Aorta (tissue), 5 donors: ENCODE measurements at regions not wholly inside any gene's neighbourhood (a gene's known extent, or its start where the extent isn't known, plus 50 kb on each side); places are given as distances from the start of the nearest gene placed in this dataset.

Experiments
- ATAC-seq: fragments of 200-7000 bp; cut with Tn5 transposase; one replicate; pipeline ENCODE4 v1.9.1; 2022; ENCODE audit warnings: moderate library complexity; ENCODE audit not compliant: low FRiP score
- DNase-seq, 2 donors: peaks; one replicate each; pipeline ENCODE4 v3.0.0-alpha.2; 2020
- H3K27ac ChIP-seq, 2 donors: one replicate each; pipeline ENCODE4 v1.5.1; 2013; ENCODE audit warnings: low read length in 2 of 2, mild to moderate bottlenecking in 2 of 2, moderate library complexity in 2 of 2, control low read depth in 1 of 2, inconsistent platforms in 1 of 2, low read depth in 1 of 2
- H3K27me3 ChIP-seq, 2 donors: one replicate each; pipeline ENCODE4 v1.6.1; 2013; ENCODE audit warnings: control low read depth in 1 of 2, low read length in 1 of 2, mild to moderate bottlenecking in 1 of 2, moderate library complexity in 1 of 2; ENCODE audit not compliant: insufficient read depth in 2 of 2, control insufficient read depth in 1 of 2
- H3K36me3 ChIP-seq, 2 donors: one replicate each; pipeline ENCODE4 v1.6.1; 2013; ENCODE audit warnings: control low read depth in 1 of 2, low read length in 1 of 2, mild to moderate bottlenecking in 1 of 2; ENCODE audit not compliant: insufficient read depth in 2 of 2, control insufficient read depth in 1 of 2
- H3K4me1 ChIP-seq, 2 donors: one replicate each; pipeline ENCODE4 v1.6.1; 2013; ENCODE audit warnings: low read length in 2 of 2, control low read depth in 1 of 2, mild to moderate bottlenecking in 1 of 2, moderate library complexity in 1 of 2; ENCODE audit not compliant: insufficient read depth in 2 of 2, control insufficient read depth in 1 of 2
- H3K4me3 ChIP-seq, 2 donors: one replicate each; pipeline ENCODE4 v1.5.1; 2013; ENCODE audit warnings: low read length in 2 of 2, control low read depth in 1 of 2, mild to moderate bottlenecking in 1 of 2
- H3K9me3 ChIP-seq: one replicate; pipeline ENCODE4 v1.6.1; 2013; ENCODE audit warnings: mild to moderate bottlenecking, low read length; ENCODE audit not compliant: control insufficient read depth
- WGBS, 2 donors: extraction: QIAGEN DNeasy Blood & Tissue Kit; methylation state at CpG; one replicate each; pipeline ENCODE4 v1.1.7; 2013; 5-methylcytosine and 5-hydroxymethylcytosine counted together
- intact Hi-C, 2 donors: fragments of 100-400 bp; cut with DNase I; formaldehyde crosslinking; loops; one replicate each; pipeline versions ENCODE4 v1.14.2 to v1.15.0; 2022
- donor health status: healthy with polysubstance abuse.
- donor health status: Bipolar disorder and iron deficiency.
- donor health status: DM: no; HTN: no; CAD: no.
- donor health status: DM: no; HTN: no; CAD: no.
- donor health status: DM: yes; HTN: yes; CAD: no.

DNA sequence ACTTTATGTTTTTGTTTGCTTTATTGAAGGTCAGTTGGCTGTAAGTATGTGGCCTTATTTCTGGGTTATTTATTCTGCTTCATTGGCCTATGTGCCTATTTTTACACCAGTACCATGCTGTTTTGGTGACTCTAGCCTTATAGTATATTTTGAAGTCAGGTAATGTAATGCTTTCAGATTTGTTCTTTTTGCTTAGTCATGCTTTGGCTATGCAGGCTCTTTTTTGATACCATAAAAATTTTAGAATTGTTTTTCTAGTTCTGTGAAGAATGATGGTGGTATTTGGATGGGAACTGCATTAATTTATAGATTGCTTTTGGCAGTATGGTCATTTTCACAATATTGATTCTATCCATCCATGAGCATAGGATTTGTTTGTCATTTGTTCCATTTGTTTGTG lies 63.5 kb upstream of the TTC14 start:
- intact Hi-C loops = no loop called here
- no peaks in the 10 kb centered on the region for H3K9me3 ChIP-seq
- no peak for ATAC-seq

DNA sequence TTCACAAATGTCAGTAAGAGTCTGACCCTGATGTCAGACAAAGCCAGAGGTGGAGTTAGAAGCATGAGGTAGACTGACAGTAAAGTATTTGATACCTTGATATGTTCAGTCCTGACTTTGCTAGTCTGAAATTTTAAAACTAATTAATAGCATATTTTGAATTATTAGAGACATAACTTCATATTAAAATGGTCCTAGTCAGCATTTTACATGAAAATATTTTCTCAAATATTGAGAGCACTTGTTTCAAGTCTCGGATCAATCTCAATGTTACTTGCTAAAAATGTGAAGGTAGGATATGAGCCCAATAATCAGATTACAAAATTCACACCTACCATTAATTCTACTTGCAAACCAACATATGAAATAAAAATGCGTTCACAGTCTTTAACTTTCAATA lies 58.1 kb upstream of the TTC14 start:
- WGBS, 2 donors = 66 to 78% methylated on average over 2 of the region's 2 CpGs

More for the DNA sequence above, 63.5 kb upstream of the TTC14 start:
- no peaks in the 10 kb centered on the region for H3K36me3 ChIP-seq
- H3K4me1 ChIP-seq = no peaks in the 10 kb centered on the region
- H3K27me3 ChIP-seq = no peaks in the 10 kb centered on the region
- no peak for DNase-seq
- H3K27ac ChIP-seq = no peak overlapping the region
- H3K4me3 ChIP-seq = no peak overlapping the region

DNA sequence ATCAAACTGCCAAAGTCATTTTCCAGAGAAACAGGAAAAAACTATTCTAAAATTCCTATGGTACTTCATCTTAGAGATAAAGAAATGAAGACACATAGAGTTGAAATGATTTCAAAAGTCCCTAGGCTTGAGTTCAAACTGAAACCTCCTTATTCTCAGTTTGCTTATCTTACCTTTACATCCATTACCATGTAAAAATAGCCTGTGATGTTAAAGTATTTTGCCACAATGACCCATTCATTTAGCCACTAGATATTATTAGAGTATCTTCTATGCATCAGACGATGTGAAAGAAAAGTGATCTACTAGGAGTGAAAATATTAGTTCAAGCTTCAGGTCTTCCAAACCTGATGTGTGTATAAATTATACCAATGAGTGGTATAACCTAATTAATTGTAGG lies 55.1 kb upstream of the TTC14 start:
- no peaks in the 10 kb centered on the region for H3K27me3 ChIP-seq
- DNase-seq (no peak), ATAC-seq (no peak)
- no peak overlapping the region for H3K27ac ChIP-seq
- H3K9me3 ChIP-seq = no peaks in the 10 kb centered on the region
- H3K4me1 ChIP-seq = no peaks in the 10 kb centered on the region
- H3K36me3 ChIP-seq = no peaks in the 10 kb centered on the region
- intact Hi-C loops = no loop called here
- WGBS, 2 donors = 66 to 68% methylated on average over 1 of the region's 1 CpG
- no peak overlapping the region for H3K4me3 ChIP-seq

More for the DNA sequence above, 58.1 kb upstream of the TTC14 start:
- Histone ChIP-seq H3K27ac (no peak overlapping the region), H3K4me1 (no peaks in the 10 kb centered on the region), H3K4me3 (no peak overlapping the region), H3K36me3 (no peaks in the 10 kb centered on the region), H3K9me3 (no peaks in the 10 kb centered on the region), H3K27me3 (no peaks in the 10 kb centered on the region)
- no peak for ATAC-seq
- DNase-seq = no peak
- intact Hi-C loops = no loop called here

DNA sequence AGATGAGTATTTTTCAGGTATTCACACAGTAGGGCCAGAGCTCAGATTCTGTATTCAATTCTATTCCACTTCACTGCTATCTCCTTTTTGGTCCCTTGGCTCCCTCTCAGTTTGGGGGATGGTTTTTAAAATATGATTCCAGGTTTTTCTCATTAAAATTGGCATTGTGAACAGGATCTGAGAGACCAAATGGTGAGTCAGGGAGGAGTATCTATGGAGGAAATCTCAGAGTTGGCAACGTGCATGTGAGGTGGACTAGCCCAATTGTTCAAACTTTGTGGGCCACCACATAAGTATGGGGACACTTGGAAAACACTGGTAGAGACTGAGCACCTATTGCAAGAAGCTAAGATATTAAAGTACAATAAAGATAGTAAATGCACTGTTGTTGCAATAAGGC lies 53.9 kb upstream of the TTC14 start:
- H3K27ac ChIP-seq = no peak overlapping the region

More for the DNA sequence above, 53.9 kb upstream of the TTC14 start:
- Histone ChIP-seq H3K4me3 (no peak overlapping the region), H3K4me1 (no peaks in the 10 kb centered on the region), H3K27me3 (no peaks in the 10 kb centered on the region), H3K36me3 (no peaks in the 10 kb centered on the region), H3K9me3 (peaks cover 1% of the 10 kb centered on the region)
- ATAC-seq = no peak
- intact Hi-C loops = no loop called here
- no peak for DNase-seq
- WGBS, 2 donors = 49 to 51% methylated on average over 1 of the region's 1 CpG
